ENCODE measurements at regions not wholly inside any gene's neighbourhood (a gene's known extent, or its start where the extent isn't known, plus 50 kb on each side); places are given as distances from the start of the nearest gene placed in this dataset.

- DNase-seq (ENCODE audit: extremely low read depth in 1 of 11, low read depth in 9 of 11, low spot score in 4 of 11), result no peak
Measured at GRCh38 chr20:21003902-21004301, 102.3 kb downstream of the LINC00237 start.

DNA sequence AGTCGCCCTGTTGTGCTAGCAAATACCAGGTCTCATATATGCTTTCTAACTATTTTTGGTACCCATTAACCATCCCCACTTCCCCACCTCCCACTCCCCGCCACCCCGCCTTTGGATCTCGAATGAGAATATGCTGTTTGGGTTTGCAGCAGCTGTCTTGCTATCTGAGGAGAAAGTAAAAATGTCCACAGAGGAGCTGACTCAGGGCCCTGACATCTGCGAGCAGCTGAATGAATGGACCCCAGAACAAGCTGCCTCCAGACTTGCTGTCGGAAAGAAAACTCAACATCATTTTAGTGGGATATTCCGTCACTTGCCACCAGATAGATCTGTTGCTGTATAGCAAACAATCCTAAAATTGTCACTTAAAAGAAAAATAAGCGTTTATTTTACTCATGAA, 103.7 kb downstream of the LINC00237 start:
- DNase-seq (ENCODE audit: extremely low read depth in 1 of 11, low read depth in 9 of 11, low spot score in 4 of 11), result no peak

GRCh38 chr20:20993372-20993771, 112.8 kb downstream of the LINC00237 start:
- no peak for DNase-seq (ENCODE audit: extremely low read depth in 1 of 11, low read depth in 9 of 11, low spot score in 4 of 11)

GRCh38 chr20:20992686-20993360, 113.3 kb downstream of the LINC00237 start:
- no peak for DNase-seq (ENCODE audit: extremely low read depth in 1 of 11, low read depth in 9 of 11, low spot score in 4 of 11)

DNA sequence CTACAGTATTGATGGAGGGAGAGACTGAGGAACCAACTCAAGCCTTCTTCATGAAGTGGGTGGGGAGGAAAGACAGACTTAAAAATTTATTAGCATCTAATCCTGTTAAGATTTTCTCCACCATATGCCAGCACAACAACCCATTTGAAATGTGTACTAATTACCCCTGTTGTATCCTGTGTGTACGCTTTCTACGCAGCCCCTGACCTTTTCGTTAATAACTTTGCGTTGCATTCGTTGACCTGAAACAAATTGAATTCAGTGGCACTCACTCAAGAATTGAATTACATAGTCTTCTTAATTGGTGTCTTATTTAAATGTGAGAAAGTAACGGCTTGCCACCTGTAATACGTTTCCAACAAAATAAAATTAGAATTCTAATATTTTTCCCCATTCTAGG, 113.9 kb downstream of the LINC00237 start:
- no peak for DNase-seq (ENCODE audit: extremely low read depth in 1 of 11, low read depth in 9 of 11, low spot score in 4 of 11)

DNA sequence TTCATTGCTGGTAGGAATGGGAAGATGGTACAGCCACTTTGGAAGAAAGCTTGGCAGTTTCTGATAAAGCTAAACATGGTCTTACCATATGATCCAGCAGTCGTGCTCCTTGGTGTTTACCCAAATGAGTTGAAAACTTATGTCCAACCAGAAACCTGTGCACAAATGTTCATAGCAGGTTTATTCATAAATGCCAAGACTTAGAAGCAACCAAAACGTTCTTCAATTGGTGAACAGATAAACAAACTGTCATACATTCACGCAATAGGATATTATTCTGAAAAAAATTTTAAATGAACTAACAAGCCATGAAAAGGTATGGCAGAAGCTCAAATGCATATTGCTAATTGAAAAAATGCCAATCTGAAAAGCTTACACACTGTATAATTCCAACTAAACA, 117.1 kb downstream of the LINC00237 start:
- DNase-seq (ENCODE audit: extremely low read depth in 1 of 11, low read depth in 9 of 11, low spot score in 4 of 11), result no peak

- DNase-seq (ENCODE audit: extremely low read depth in 1 of 11, low read depth in 9 of 11, low spot score in 4 of 11), result no peak
Measured at GRCh38 chr20:20979934-20980333, 126.2 kb downstream of the LINC00237 start.

DNA sequence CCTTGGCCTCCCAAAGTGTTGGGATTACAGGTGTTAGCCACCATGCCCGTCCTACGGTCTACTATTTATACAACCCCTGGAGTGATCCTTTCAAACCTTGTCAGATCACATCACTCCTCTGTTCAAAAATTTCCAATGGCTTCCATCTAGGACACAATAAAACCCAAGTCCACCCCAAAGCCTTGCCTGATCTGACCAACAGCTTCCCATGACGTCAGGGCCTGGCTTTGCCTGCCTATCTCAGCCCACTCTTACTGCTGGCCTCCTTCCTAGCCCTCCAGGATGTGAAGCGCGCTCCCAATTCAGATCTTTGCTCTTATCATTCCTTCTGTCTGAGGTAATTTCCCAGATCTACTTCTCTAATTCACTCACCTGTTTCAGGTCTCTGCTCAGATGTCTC, 128.4 kb downstream of the LINC00237 start:
- DNase-seq (ENCODE audit: extremely low read depth in 1 of 11, low read depth in 9 of 11, low spot score in 4 of 11), result no peak

DNA sequence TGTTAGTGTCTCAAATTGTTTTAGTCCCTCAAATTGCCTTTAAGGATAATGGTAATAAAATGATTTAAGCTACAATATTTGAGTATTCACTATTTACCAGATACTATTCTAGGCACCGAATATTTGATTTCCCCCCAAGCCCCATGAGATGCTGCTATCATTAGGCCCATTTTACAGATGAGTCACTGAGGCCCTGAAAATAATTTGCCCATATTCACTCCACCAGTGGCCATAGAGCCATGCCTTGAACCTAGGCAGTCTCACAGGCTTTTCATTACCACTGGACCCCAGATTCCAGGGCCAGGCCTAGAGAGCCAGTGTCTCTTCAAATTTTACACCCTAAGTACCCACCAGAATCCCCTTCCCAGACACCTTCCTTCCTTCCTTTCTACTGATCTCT, 133.7 kb downstream of the LINC00237 start:
- DNase-seq (ENCODE audit: extremely low read depth in 1 of 11, low read depth in 9 of 11, low spot score in 4 of 11), result no peak

DNA sequence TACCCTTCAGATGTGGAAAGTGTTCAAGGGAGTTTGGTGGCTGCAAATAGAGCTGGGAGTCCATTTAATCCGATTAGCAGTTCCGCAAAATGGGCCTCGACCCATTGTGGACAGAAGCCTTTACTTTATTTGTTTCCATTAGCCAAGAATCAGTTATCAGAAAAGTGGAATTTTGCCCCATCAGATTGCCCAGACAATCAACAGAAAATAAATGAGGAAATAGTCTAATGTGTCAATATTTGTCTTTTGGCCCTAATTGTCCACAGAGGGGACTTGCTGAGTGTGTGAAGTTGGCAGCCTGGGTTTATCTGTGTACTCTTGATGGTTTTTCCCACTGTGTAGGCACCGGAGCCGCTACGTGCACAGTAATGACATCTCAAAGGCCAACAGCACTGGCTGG, 134.3 kb downstream of the LINC00237 start:
- no peak for DNase-seq (ENCODE audit: extremely low read depth in 1 of 11, low read depth in 9 of 11, low spot score in 4 of 11)

DNA sequence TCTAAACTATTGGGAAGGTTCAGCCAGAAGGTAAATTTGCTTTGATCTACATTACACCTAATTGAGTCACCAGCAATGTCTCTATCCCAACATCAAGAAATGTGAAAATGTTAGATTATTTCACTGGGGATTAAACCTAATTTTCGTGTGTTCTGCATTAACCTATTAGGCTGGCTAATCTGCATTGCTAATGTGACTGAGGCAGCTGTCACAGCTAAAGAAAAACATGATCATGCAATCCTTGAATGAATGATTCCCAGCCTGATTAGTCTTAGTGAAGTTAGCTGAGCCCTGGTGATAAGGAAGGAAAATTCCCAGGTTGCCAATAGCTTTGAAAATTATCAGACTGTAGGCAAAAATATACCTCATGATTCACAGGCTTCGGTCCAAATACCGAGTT, 135.3 kb downstream of the LINC00237 start:
- no peak for DNase-seq (ENCODE audit: extremely low read depth in 1 of 11, low read depth in 9 of 11, low spot score in 4 of 11)

- DNase-seq (ENCODE audit: extremely low read depth in 1 of 11, low read depth in 9 of 11, low spot score in 4 of 11), result no peak
Measured at GRCh38 chr20:20969701-20970280, 136.4 kb downstream of the LINC00237 start.

GRCh38 chr20:20967564-20968184, 138.5 kb downstream of the LINC00237 start:
- no peak for DNase-seq (ENCODE audit: extremely low read depth in 1 of 11, low read depth in 9 of 11, low spot score in 4 of 11)

GRCh38 chr20:20966171-20966570, 140.0 kb downstream of the LINC00237 start:
- no peak for DNase-seq (ENCODE audit: extremely low read depth in 1 of 11, low read depth in 9 of 11, low spot score in 4 of 11)

- DNase-seq (ENCODE audit: extremely low read depth in 1 of 11, low read depth in 9 of 11, low spot score in 4 of 11), result no peak
Measured at GRCh38 chr20:20959031-20959755, 147.0 kb downstream of the LINC00237 start.

GRCh38 chr20:20956513-20956931, 149.6 kb downstream of the LINC00237 start:
- DNase-seq (ENCODE audit: extremely low read depth in 1 of 11, low read depth in 9 of 11, low spot score in 4 of 11), result peak in 3 of 11 donors; percentile 2 to 11 (median 6)

DNA sequence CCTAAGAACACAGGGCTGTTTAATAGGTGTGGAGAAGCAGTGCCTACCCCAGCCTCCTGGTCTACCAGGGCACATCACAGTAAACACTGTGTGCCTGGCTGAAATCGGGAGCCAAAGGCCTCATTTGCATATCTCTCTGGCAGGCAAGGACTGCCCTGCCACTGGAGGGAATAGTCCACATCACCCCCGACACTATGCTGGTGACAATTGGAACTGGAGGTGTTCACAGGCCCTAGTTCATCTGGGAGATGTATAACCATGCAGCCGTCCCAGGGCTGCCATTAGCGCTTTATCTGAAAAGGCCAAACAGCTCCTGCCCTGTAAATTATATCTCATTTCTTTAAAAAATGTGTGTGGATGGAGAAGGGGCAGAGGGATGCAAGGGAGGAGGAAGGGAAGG, 150.3 kb downstream of the LINC00237 start:
- no peak for DNase-seq (ENCODE audit: extremely low read depth in 1 of 11, low read depth in 9 of 11, low spot score in 4 of 11)

DNA sequence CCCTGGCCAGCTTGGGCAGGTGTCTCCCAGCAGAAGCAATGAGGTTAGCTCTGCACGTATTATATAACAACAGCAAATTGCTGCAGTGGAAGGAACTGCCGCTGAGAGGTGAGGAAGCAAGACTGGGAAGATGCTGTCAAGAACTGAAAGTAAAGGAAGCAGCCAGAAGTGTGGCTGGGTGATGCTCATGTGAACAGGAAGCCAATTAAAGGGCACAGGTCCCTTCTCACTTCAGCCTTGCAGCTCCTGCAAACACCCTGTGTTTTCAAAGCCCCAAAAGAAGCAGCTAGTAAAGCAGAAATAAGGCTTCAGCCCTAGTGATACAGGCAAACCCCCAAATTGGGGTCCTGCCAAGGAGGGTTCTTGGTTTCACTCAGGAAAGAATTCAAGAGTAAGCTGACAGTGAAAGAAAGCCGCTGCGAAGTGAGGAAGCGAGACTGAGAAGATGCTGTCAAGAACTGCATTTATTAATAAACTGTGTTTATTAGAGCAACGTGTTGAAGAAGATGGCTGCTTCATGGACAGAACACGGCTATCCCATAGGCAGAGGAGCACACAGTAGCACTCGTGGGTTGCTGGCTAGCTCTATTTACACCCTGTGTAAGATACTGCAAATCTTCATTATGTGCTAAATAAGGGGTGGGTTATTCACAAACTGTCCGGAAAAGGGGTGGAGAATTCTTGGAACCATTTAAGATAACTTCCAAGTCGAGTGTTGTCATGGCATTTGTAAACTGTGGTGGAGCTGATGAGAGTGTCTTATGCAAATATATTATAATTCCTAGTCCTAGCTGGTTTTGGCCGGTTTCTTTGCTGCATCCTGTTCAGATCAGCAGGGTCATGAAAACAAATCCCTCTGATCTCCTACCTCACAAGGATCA, 152.2 kb downstream of the LINC00237 start:
- DNase-seq (ENCODE audit: extremely low read depth in 1 of 11, low read depth in 9 of 11, low spot score in 4 of 11), result peak in 1 of 11 donors; percentile 3

- no peak for DNase-seq (ENCODE audit: extremely low read depth in 1 of 11, low read depth in 9 of 11, low spot score in 4 of 11)
Measured at GRCh38 chr20:20950620-20951019, 155.5 kb downstream of the LINC00237 start.

All from renal cortex interstitium (tissue), 11 donors.